ENCODE measurements at regions not wholly inside any gene's neighbourhood (a gene's known extent, or its start where the extent isn't known, plus 50 kb on each side); places are given as distances from the start of the nearest gene placed in this dataset.

DNA sequence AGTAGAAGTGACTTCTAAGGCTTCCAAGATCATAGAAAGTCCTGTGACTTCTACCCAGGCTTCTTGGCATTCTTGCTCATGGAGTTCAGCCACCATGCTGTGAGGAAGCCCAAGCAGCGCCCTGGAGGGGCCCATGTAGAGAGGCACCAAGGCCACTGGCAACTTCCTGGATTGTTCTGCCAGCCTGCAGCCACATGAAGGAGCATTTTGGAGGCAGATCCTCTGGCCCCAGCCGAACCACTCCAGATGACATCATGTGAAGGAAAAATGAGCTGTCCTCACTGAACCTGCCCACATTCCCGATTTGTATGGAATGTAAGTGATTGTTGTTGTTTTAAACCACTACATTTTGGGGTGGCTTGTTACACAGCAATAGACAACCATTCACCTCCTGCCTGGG lies 51.5 kb upstream of the MNX1 start:
- DNase-seq (ENCODE audit: low read depth, low spot score): no peak

DNA sequence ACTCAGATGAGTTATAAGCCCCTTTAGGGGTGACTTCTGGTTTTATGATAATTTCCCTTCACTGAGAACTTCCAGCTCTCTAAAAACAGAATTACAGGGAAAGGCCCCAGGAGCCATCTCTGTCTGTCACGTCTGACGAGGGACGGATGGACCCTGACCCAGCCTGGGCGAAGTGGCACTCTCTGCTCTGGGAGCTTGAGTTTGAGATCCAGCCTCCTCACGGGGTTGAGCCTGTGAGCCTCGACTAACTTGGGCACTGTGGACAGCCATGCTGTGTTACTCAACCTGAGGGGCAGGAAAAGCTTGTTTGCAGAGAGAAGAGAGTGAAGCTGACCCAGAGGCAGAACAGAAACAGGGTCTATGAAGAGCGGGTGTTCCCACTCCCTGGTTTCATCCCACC lies 54.6 kb upstream of the MNX1 start:
- DNase-seq (ENCODE audit: low read depth, low spot score): no peak

- no peak for DNase-seq (ENCODE audit: low read depth, low spot score)
Observed at GRCh38 chr7:157072361-157072760, 61.9 kb upstream of the MNX1 start.

DNA sequence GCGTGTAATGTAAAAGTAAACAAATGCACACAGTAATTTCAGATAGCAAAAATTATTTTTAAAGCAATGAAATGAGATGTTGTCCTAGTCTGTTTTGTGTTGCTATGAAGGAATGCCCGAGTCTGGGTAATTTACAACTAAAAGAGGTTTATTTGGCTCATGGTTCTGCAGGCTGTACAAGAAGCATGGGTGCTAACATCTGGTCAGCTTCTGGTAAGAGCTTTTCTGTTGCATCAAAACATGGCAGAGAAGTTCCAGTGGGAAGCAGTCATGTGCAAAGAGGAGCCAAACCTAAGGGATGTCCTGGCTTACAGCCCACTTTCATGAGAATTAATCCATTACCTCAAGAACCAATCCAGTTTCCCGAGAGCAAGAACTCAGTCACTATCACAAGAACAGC lies 62.9 kb upstream of the MNX1 start:
- DNase-seq (ENCODE audit: low read depth, low spot score): no peak

DNA sequence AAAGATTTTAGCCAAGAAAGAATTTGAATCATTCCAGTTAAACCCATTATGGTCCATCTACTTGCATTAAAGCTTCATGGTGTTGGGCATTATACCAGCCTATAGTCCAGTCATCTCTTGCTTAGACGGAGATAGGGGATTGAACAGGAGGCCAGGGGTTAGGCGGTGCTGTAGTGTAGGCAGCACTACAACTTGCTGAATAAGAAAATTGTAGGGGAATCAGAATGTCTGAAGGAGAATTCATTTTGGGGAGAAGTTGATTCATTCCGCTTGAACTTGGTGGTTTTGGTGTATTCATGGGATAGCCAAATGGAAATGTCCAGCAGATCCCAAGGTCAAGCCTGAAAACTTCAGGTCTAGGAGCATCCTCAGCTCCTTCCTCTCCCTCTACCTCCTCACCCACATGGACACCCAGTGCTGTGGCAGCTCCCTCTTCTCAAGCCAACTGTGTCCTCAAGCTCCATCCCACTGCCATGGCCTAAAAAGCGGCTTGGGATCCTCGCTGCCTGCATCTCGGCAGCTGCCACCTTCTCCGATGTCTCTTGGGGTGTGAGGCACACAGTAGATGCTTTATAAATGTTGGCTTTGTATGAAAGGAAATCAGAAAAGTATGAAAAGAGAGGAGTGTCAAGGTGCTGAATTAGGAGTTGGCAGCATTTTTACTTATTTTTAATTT lies 63.6 kb upstream of the MNX1 start:
- no peak for DNase-seq (ENCODE audit: low read depth, low spot score)

DNA sequence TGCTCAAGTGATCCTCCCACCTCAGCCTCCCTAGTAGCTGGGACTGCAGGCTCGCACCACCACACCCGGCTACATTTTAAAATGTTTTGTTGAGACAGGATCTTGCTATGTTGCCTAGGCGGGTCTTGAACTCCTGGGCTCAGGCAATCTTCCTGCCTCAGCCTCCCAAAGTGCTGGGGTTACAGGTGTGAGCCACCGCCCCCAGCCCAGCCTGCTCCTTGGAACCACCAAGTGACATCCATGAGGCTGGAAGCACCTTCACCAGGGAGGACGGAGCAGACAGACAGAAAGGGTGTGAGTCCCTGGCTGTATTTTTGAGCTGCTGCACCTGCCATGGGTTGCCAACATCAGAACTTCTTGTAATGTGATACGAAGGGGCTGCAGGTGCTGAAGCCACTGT lies 62.3 kb upstream of the UBE3C start:
- no peak for DNase-seq (ENCODE audit: low read depth, low spot score)

GRCh38 chr7:157077021-157077420 lies 61.7 kb upstream of the UBE3C start:
- no peak for DNase-seq (ENCODE audit: low read depth, low spot score)

DNA sequence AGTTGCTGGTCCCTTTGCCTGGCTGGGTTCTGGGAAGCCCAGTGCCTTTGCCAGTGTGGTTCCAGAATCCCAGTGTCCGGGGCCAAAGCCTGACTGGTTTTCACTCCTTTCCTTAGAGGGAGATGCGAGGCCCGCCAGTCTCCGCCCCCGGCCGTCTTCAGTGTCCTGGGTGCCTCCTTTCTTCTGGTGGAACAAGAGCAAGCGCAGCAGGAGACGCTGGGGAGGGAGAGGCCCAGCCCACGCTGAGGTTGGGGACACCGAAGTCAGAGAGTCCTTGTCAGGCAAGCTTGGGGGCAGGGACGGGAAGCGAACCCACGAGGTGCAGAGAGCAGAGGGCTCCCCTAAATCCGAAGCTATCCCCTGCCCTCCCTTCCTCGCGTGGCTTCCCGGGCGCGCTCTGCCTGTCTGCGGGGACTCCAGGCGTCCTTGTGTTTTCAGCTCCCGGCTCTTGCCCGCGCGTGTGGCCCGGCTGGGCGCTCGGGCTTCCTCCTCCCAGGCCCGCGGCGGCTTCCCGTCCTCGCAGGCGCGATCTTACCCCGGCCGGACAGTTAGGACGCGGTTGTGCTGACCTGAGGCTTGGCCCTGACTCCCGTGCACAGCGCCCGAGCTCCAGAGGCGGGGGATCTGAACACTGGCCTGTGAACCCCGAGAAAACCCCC lies 60.6 kb upstream of the UBE3C start:
- peak; percentile 42 for DNase-seq (ENCODE audit: low read depth, low spot score)

DNA sequence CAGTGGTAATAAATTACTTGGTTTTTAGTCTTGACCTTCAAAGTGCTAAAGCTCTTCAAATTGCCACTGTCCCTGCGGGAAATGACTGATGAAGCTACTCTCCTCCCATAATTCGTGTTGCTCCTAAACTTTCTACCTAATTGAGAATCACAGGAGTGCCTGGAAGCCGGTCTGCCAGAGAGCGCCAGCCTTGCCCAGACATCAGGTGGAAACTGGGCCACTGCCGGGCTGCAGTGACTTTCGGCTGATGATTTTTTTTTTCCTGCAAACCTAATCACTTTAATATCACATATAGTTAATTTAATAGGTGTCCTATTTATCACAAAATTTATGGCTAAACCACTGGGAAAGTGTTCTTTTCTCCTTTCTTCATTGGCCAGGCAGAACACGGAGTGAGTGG lies 59.6 kb upstream of the UBE3C start:
- no peak for DNase-seq (ENCODE audit: low read depth, low spot score)

DNA sequence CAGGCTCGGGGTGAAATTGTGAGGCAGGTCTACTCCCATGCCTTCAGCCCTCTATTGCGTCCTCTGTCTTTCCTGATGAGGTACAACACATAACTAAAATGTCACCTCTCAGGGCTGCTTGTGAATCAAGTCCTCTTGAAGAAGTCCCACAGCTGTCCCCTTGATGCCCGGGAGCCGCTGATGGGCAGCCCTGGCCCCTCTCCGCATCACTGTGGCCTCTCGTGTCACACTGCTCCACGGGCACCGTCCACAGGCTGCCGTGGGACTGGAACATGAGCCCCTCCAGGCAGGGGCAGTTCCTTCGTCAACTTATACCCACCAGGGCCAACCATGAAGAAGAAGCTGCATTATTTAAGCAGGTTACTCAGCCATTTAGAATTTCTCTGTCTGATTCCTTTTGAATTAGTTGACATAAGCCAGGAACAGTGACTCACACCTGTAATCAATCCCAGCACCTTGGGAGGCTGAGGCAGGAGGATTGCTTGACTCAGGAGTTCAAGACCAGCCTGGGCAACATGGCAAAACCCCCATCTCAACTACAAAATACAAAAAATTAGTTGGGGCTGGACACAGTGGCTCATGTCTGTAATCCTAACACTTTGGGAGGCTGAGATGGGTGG lies 58.5 kb upstream of the UBE3C start:
- no peak for DNase-seq (ENCODE audit: low read depth, low spot score)

- DNase-seq (ENCODE audit: low read depth, low spot score): no peak
Observed at GRCh38 chr7:157086508-157087187, 52.1 kb upstream of the UBE3C start.

DNA sequence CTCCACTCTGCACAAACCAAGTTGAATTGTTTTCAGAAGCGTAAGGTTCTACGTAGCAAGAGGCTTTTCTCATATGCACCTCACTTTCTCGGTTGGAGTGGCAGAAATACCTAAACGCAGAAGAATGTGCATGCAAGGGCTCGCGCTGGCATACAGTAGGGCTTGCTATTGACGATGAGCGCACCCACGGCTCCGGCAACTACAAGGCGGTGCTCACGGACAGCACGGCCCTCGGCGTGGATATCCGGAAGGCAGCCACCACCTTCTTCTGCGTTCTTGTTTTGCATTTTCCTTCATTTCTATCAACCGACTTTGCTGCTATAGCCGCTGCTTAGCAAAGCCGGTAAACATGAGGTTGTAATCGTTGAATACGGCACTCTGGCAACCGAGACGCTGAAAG lies 51.1 kb upstream of the UBE3C start:
- DNase-seq (ENCODE audit: low read depth, low spot score): no peak

DNA sequence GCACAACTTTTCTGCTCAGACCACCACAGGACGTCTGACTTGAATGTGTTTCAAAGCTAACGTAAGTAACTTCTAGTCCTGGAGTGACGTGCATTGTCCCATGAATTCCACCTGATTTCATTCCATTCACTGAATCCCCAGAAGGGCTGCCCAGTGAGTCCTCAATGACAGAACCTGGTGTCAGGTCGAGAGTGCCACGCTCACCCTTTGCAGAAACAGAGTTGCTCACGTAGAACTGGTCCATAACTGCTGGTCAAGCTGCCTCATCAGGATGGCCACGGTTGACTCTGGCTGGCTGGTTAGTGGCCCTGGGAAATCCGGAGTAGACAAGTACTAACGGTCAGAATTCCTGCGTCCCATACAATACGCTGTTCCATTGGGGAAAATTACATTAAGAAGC lies 50.6 kb upstream of the UBE3C start:
- DNase-seq (ENCODE audit: low read depth, low spot score): no peak
